ENCODE measurements at regions not wholly inside any gene's neighbourhood (a gene's known extent, or its start where the extent isn't known, plus 50 kb on each side); places are given as distances from the start of the nearest gene placed in this dataset.

DNA sequence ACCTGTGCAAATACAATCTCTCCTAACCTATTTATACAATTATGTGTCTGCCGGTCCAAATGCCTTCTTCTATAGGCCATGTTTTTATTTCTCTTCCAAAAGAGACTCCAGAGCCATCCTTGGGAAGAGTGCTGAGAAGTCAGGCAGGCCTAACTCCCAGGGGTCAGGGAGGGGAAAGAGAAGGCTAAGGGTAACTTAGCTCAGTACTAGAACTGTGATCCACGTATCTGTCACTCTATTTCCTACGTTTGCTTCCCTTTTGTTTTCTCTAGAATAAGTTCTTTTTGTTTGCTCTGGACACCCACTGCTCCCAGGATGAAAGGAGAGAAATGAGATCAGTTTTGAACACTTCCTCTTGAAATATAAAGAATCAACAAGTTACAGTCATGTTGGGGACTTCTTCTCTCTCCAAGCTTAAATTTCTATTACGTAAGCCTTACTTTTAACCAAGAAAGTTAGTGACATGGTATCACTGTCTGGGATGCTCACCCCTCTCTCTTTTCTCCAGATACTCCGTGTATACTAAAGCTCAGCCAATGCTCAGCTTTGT is 79.2 kb downstream of the DAD1 start:
- TF ChIP-seq CTCF (IDR thresholded peaks at IDR 0.05) (no peak), POLR2AphosphoS5 (IDR thresholded peaks at IDR 0.05; ENCODE audit: low read depth, low read length) (no peak), TCF7L2 (IDR thresholded peaks at IDR 0.05; ENCODE audit: low read depth, low read length) (no peak)
